ENCODE measurements at regions not wholly inside any gene's neighbourhood (a gene's known extent, or its start where the extent isn't known, plus 50 kb on each side); places are given as distances from the start of the nearest gene placed in this dataset.

- Histone ChIP-seq H3K4me2 (ENCODE audit: low read depth, low read length) (no peak overlapping the region), H3K79me2 (ENCODE audit: insufficient read depth, low read length) (no peaks in the 10 kb centered on the region), H2AFZ (ENCODE audit: low read length) (no peak overlapping the region), H3K27ac (ENCODE audit: extremely low read length, insufficient read depth, low read length) (no peak overlapping the region), H3K4me1 (ENCODE audit: insufficient read depth, low read length) (no peaks in the 10 kb centered on the region), H3K9ac (ENCODE audit: insufficient read depth, low read depth, low read length) (no peak overlapping the region), H3K4me3 (replicated peaks in 1 of 3; ENCODE audit: insufficient read depth in 1 of 3, low read depth in 2 of 3, low read length in 3 of 3) (no peak overlapping the region), H3K9me3 (ENCODE audit: low read length) (no peaks in the 10 kb centered on the region), H3K27me3 (ENCODE audit: control insufficient read depth in 1 of 2, insufficient read depth in 2 of 2, low read length in 2 of 2) (peaks cover 2 to 23% of the 10 kb centered on the region in 2 experiments; a peak in 2 of 5 replicates), H3K36me3 (replicated peaks in 1 of 2; ENCODE audit: control insufficient read depth in 1 of 2, insufficient read depth in 2 of 2, low read length in 2 of 2) (no peaks in the 10 kb centered on the region), H4K20me1 (ENCODE audit: insufficient read depth, low read length) (no peaks in the 10 kb centered on the region)
- DNase-seq (ENCODE audit: low spot score), result no peak
- FAIRE-seq, result no peak
- BruUV-seq (replicated peaks), result no TSS peak
- intact Hi-C loops (cut with micrococcal nuclease; ENCODE audit: unreplicated experiment) (no loop called here), in situ Hi-C loops (cut with HindIII; ENCODE audit: extremely low pct_ligation_motif_present, low pct_unique_long_range_greater_than_20kb) (no loop called here)
- ChIA-PET CTCF (ENCODE audit: low intra/inter-chr PET ratio, low total read pairs) (no interaction called here), POLR2A (no interaction called here)
- 21% methylated on average over 6 of the region's 6 CpGs for WGBS (ENCODE audit: low lambda C conversion rate)
- ATAC-seq, result no peak
- TF ChIP-seq RAD51 (IDR thresholded peaks at IDR 0.05; ENCODE audit: borderline replicate concordance) (no peak), IRX3 (CRISPR knock-in tag; IDR thresholded peaks at IDR 0.05; ENCODE audit: borderline replicate concordance, low read depth) (no peak), ZNF446 (CRISPR knock-in tag; IDR thresholded peaks at IDR 0.05) (no peak), SKIL (CRISPR knock-in tag; IDR thresholded peaks at IDR 0.05; ENCODE audit: borderline replicate concordance) (no peak), GABPA (IDR thresholded peaks at IDR 0.05; ENCODE audit: low read depth, low read length) (no peak), GABPA (CRISPR knock-in tag; IDR thresholded peaks at IDR 0.05; ENCODE audit: low read depth) (no peak), KLF13 (CRISPR knock-in tag; IDR thresholded peaks at IDR 0.05) (no peak), ATF4 (CRISPR knock-in tag; IDR thresholded peaks at IDR 0.05) (no peak), ZNF253 (CRISPR knock-in tag; IDR thresholded peaks at IDR 0.05; ENCODE audit: borderline replicate concordance) (no peak), ZNF549 (CRISPR knock-in tag; IDR thresholded peaks at IDR 0.05) (no peak), CTCF (CRISPR knock-in tag; IDR thresholded peaks at IDR 0.05) (no peak), FOXA1 (IDR thresholded peaks at IDR 0.05) (no peak), FOXA1 (CRISPR knock-in tag; IDR thresholded peaks at IDR 0.05) (no peak), CSRNP2 (CRISPR knock-in tag; conservative IDR thresholded peaks at IDR 0.05; ENCODE audit: low read depth) (no peak), ZNF75D (CRISPR knock-in tag; IDR thresholded peaks at IDR 0.05; ENCODE audit: borderline replicate concordance) (no peak), IRF2 (CRISPR knock-in tag; IDR thresholded peaks at IDR 0.05) (no peak)
Measured at GRCh38 chr1:230516889-230517288, 90.8 kb upstream of the PGBD5 start.

Data from HepG2 (cell line).